ENCODE measurements at regions not wholly inside any gene's neighbourhood (a gene's known extent, or its start where the extent isn't known, plus 50 kb on each side); places are given as distances from the start of the nearest gene placed in this dataset.

GRCh38 chr15:93239993-93240392 is 151.0 kb upstream of the RGMA start:
- Histone ChIP-seq H3K9me3 (ENCODE audit: low read depth) (no peaks in the 10 kb centered on the region), H3K9me2 (replicated peaks; ENCODE audit: insufficient read depth) (no peaks in the 10 kb centered on the region), H3K4me2 (no peak overlapping the region), H3K4me1 (ENCODE audit: insufficient read depth) (no peaks in the 10 kb centered on the region), H3K79me2 (no peaks in the 10 kb centered on the region), H3K27me3 (no peaks in the 10 kb centered on the region), H3K36me3 (replicated peaks; ENCODE audit: insufficient read depth, low read depth) (no peaks in the 10 kb centered on the region), H4K20me1 (ENCODE audit: insufficient read depth, poor library complexity, severe bottlenecking) (no peaks in the 10 kb centered on the region), H3K27ac (no peak overlapping the region), H3K4me3 (no peak overlapping the region), H2AFZ (no peak overlapping the region)
- TF ChIP-seq CTCF (IDR thresholded peaks at IDR 0.05; ENCODE audit: poor library complexity): no peak
- no peak for TF ChIP-seq EZH2phosphoT487 (IDR thresholded peaks at IDR 0.05; ENCODE audit: low read depth, severe bottlenecking, unreplicated experiment)
- TF ChIP-seq EZH2 (IDR thresholded peaks at IDR 0.05; ENCODE audit: borderline replicate concordance): no peak
- WGBS (ENCODE audit: low lambda C conversion rate, missing lambda C conversion rate): 96% methylated on average over 3 of the region's 3 CpGs
- no peak for DNase-seq (ENCODE audit: low spot score)

GRCh38 chr15:93239591-93239990 is 150.6 kb upstream of the RGMA start:
- no peak overlapping the region for H3K4me3 ChIP-seq
- no peak overlapping the region for H3K27ac ChIP-seq
- no peaks in the 10 kb centered on the region for H3K4me1 ChIP-seq (ENCODE audit: insufficient read depth)
- H3K4me2 ChIP-seq: no peak overlapping the region
- no peaks in the 10 kb centered on the region for H3K36me3 ChIP-seq (replicated peaks; ENCODE audit: insufficient read depth, low read depth)
- no peaks in the 10 kb centered on the region for H3K27me3 ChIP-seq
- H3K9me3 ChIP-seq (ENCODE audit: low read depth): no peaks in the 10 kb centered on the region
- no peaks in the 10 kb centered on the region for H3K79me2 ChIP-seq
- WGBS (ENCODE audit: low lambda C conversion rate, missing lambda C conversion rate): 98% methylated on average over 8 of the region's 8 CpGs
- H3K9me2 ChIP-seq (replicated peaks; ENCODE audit: insufficient read depth): no peaks in the 10 kb centered on the region
- no peak overlapping the region for H2AFZ ChIP-seq
- H4K20me1 ChIP-seq (ENCODE audit: insufficient read depth, poor library complexity, severe bottlenecking): no peaks in the 10 kb centered on the region
- no peak for DNase-seq (ENCODE audit: low spot score)
- TF ChIP-seq EZH2phosphoT487 (IDR thresholded peaks at IDR 0.05; ENCODE audit: low read depth, severe bottlenecking, unreplicated experiment) (no peak), EZH2 (IDR thresholded peaks at IDR 0.05; ENCODE audit: borderline replicate concordance) (no peak), CTCF (IDR thresholded peaks at IDR 0.05; ENCODE audit: poor library complexity) (no peak)

- 75% methylated on average over 8 of the region's 8 CpGs for WGBS (ENCODE audit: low lambda C conversion rate, missing lambda C conversion rate)
- no peaks in the 10 kb centered on the region for H3K9me3 ChIP-seq (ENCODE audit: low read depth)
- H3K9me2 ChIP-seq (replicated peaks; ENCODE audit: insufficient read depth): no peaks in the 10 kb centered on the region
- TF ChIP-seq EZH2phosphoT487 (IDR thresholded peaks at IDR 0.05; ENCODE audit: low read depth, severe bottlenecking, unreplicated experiment) (no peak), EZH2 (IDR thresholded peaks at IDR 0.05; ENCODE audit: borderline replicate concordance) (no peak), CTCF (IDR thresholded peaks at IDR 0.05; ENCODE audit: poor library complexity) (no peak)
- no peaks in the 10 kb centered on the region for H3K36me3 ChIP-seq (replicated peaks; ENCODE audit: insufficient read depth, low read depth)
- no peak overlapping the region for H3K4me2 ChIP-seq
- H2AFZ ChIP-seq: no peak overlapping the region
- H4K20me1 ChIP-seq (ENCODE audit: insufficient read depth, poor library complexity, severe bottlenecking): no peaks in the 10 kb centered on the region
- H3K27me3 ChIP-seq: no peaks in the 10 kb centered on the region
- H3K79me2 ChIP-seq: no peaks in the 10 kb centered on the region
- DNase-seq (ENCODE audit: low spot score): no peak
- H3K4me3 ChIP-seq: no peak overlapping the region
- no peak overlapping the region for H3K27ac ChIP-seq
- H3K4me1 ChIP-seq (ENCODE audit: insufficient read depth): no peaks in the 10 kb centered on the region
These were observed 149.6 kb upstream of the RGMA start for GRCh38 chr15:93238641-93239040.

Measured in hepatocyte (in vitro differentiated cells).